HCT116 (cell line): ENCODE measurements at regions not wholly inside any gene's neighbourhood (a gene's known extent, or its start where the extent isn't known, plus 50 kb on each side); places are given as distances from the start of the nearest gene placed in this dataset.
A peak's percentile ranks its signal among the peaks of the same experiment; 100 is the strongest.

Experiments
- ATAC-seq: fragments of 200-7000 bp; cut with Tn5 transposase; 2 replicates; pipeline ENCODE4 v1.9.1; 2020; ENCODE audit warnings: mild to moderate bottlenecking, moderate library complexity
- BruUV-seq: library from RNA; stranded (reverse); fragments of 400-500 nt; replicated peaks from 2 replicates; lab custom pipeline; 2021; lab: Mats Ljungman, UMichigan
- CTCF ChIA-PET: fragments of 300-600 bp; sonication (Branson Sonifier 250); formaldehyde crosslinking; loops from one replicate; lab custom pipeline; 2021; ENCODE audit warnings: antibody characterized with exemption; lab: Charles Lee
- POLR2A ChIA-PET: fragments of 300-600, 350-600 bp; sonication (Branson Sonifier 250); formaldehyde crosslinking; loops from one replicate; lab custom pipeline; 2021; ENCODE audit warnings: antibody characterized with exemption; lab: Charles Lee
- RAD21 ChIA-PET, 2 experiments: fragments of 300-600 bp; sonication (Branson Sonifier 250); formaldehyde crosslinking; loops; one replicate each; lab custom pipeline; 2023; ENCODE audit warnings: low total read pairs in 2 of 2; ENCODE audit not compliant: uncharacterized antibody in 2 of 2, unreplicated experiment in 2 of 2, low non-redundant PET in 1 of 2; lab: Charles Lee
- DNase-seq: peaks from one replicate; pipeline ENCODE4 v3.0.0-alpha.2; 2010; ENCODE audit warnings: low read depth, low spot score
- H2AFZ ChIP-seq: fragments of 200-600 bp; shearing (Covaris generic), sonication (generic); 2 replicates; pipeline ENCODE4 v1.6.1; 2017; ENCODE audit warnings: low read depth, mixed run types, mixed read lengths, antibody characterized with exemption, low read length; ENCODE audit not compliant: poor library complexity, severe bottlenecking
- H3K27ac ChIP-seq: 2 replicates; pipeline ENCODE4 v1.5.1; 2012; ENCODE audit warnings: low read depth, low read length
- H3K27me3 ChIP-seq: fragments of 200-600 bp; sonication (generic); 2 replicates; pipeline ENCODE4 v1.6.1; 2016; ENCODE audit warnings: mixed run types, low read length, mixed read lengths; ENCODE audit not compliant: insufficient read depth
- H3K36me3 ChIP-seq, 2 experiments: fragments of 200-500 bp in 1 of 2; fragments of 200-600 bp in 1 of 2; sonication (Bioruptor generic) in 1 of 2; sonication (generic) in 1 of 2; 2 replicates each; pipeline versions ENCODE4 v1.5.1 to v1.6.1; 2014 to 2016; ENCODE audit warnings: low read length in 2 of 2, inconsistent platforms in 1 of 2, mixed read lengths in 1 of 2, mixed run types in 1 of 2; ENCODE audit not compliant: insufficient read depth in 2 of 2, control insufficient read depth in 1 of 2
- H3K4me1 ChIP-seq, 2 experiments: fragments of 200-600 bp in 1 of 2; sonication (generic) in 1 of 2; 2 replicates each; pipeline versions ENCODE4 v1.5.1 to v1.6.1; 2012 to 2017; ENCODE audit warnings: low read length in 2 of 2, inconsistent platforms in 1 of 2, mild to moderate bottlenecking in 1 of 2, mixed read lengths in 1 of 2, mixed run types in 1 of 2, moderate library complexity in 1 of 2; ENCODE audit not compliant: insufficient read depth in 2 of 2, control insufficient read depth in 1 of 2
- H3K4me2 ChIP-seq: fragments of 200-600 bp; sonication (generic); 2 replicates; pipeline ENCODE4 v1.6.1; 2017; ENCODE audit warnings: mixed run types, low read length, mixed read lengths
- H3K4me3 ChIP-seq, 2 experiments: fragments of 200-600 bp in 1 of 2; sonication (generic) in 1 of 2; replicated peaks in 1 of 2; 2 replicates each; pipeline ENCODE4 v1.5.1; 2011 to 2016; ENCODE audit warnings: low read length in 2 of 2, control low read depth in 1 of 2, low read depth in 1 of 2, mild to moderate bottlenecking in 1 of 2, mixed read lengths in 1 of 2, mixed run types in 1 of 2
- H3K79me2 ChIP-seq: fragments of 200-600 bp; sonication (generic); 2 replicates; pipeline ENCODE4 v1.6.1; 2017; ENCODE audit warnings: mild to moderate bottlenecking, mixed run types, low read length, moderate library complexity, mixed read lengths; ENCODE audit not compliant: insufficient read depth
- H3K9ac ChIP-seq: fragments of 200-600 bp; sonication (generic); 2 replicates; pipeline ENCODE4 v1.6.1; 2016; ENCODE audit warnings: low read length, mixed read lengths
- H3K9me2 ChIP-seq: fragments of 200-600 bp; sonication (generic), shearing (Covaris generic); 2 replicates; pipeline ENCODE4 v1.6.1; 2017; ENCODE audit warnings: mixed run types, mild to moderate bottlenecking, moderate library complexity; ENCODE audit not compliant: insufficient read depth
- H3K9me3 ChIP-seq, 2 experiments: fragments of 200-500 bp in 1 of 2; fragments of 200-600 bp in 1 of 2; sonication (Bioruptor generic) in 1 of 2; sonication (generic) in 1 of 2; 2 replicates each; pipeline ENCODE4 v1.6.1; 2014 to 2017; ENCODE audit warnings: low read length in 2 of 2, mixed read lengths in 2 of 2, inconsistent platforms in 1 of 2, low read depth in 1 of 2, mild to moderate bottlenecking in 1 of 2, mixed run types in 1 of 2, moderate library complexity in 1 of 2; ENCODE audit not compliant: control insufficient read depth in 1 of 2, insufficient read depth in 1 of 2
- H4K20me1 ChIP-seq: fragments of 200-600 bp; sonication (generic), shearing (Covaris generic); 2 replicates; pipeline ENCODE4 v1.6.1; 2017; ENCODE audit warnings: mixed run types, mild to moderate bottlenecking, moderate library complexity; ENCODE audit not compliant: insufficient read depth
- ATF3 ChIP-seq: IDR thresholded peaks from 2 replicates; pipeline ENCODE4 v1.6.1; 2012
- CBX3 ChIP-seq: IDR thresholded peaks from 2 replicates; pipeline ENCODE4 v1.6.1; 2012; ENCODE audit warnings: low read depth
- CEBPB ChIP-seq: IDR thresholded peaks from 2 replicates; pipeline ENCODE4 v1.6.1; 2012; ENCODE audit warnings: low read depth
- EZH2 ChIP-seq: fragments of 200-600 bp; sonication (generic); IDR thresholded peaks from 2 replicates; pipeline ENCODE4 v1.6.1; 2017; ENCODE audit warnings: antibody characterized with exemption, mixed run types
- EZH2phosphoT487 ChIP-seq: fragments of 200-600 bp; IDR thresholded peaks from 2 replicates; pipeline ENCODE4 v1.6.1; 2018; ENCODE audit warnings: antibody characterized with exemption, borderline replicate concordance
- FOSL1 ChIP-seq: IDR thresholded peaks from 2 replicates; pipeline ENCODE4 v1.6.1; 2012; ENCODE audit warnings: low read depth
- JUND ChIP-seq: IDR thresholded peaks from 2 replicates; pipeline ENCODE4 v1.6.1; 2012
- POLR2A ChIP-seq: IDR thresholded peaks from 2 replicates; pipeline ENCODE4 v1.7.0; 2011; ENCODE audit warnings: borderline replicate concordance; ENCODE audit not compliant: insufficient read depth, insufficient read length; ENCODE audit errors: extremely low read depth
- POLR2AphosphoS5 ChIP-seq: IDR thresholded peaks from 2 replicates; pipeline ENCODE4 v1.6.1; 2011; ENCODE audit warnings: mild to moderate bottlenecking, low read depth, low read length, moderate library complexity
- SIN3A ChIP-seq: IDR thresholded peaks from 2 replicates; pipeline ENCODE4 v1.6.1; 2012; ENCODE audit warnings: low read depth
- SP1 ChIP-seq: IDR thresholded peaks from 2 replicates; pipeline ENCODE4 v1.6.1; 2012; ENCODE audit warnings: low read depth
- SRF ChIP-seq: IDR thresholded peaks from 2 replicates; pipeline ENCODE4 v1.6.1; 2012; ENCODE audit warnings: low read depth
- TCF7L2 ChIP-seq: IDR thresholded peaks from 2 replicates; pipeline ENCODE4 v1.7.0; 2011; ENCODE audit warnings: borderline replicate concordance, inconsistent platforms; ENCODE audit not compliant: insufficient read depth, insufficient read length; ENCODE audit errors: extremely low read depth
- YY1 ChIP-seq: IDR thresholded peaks from 2 replicates; pipeline ENCODE4 v1.6.1; 2011; ENCODE audit warnings: low read length, low read depth, moderate library complexity, mild to moderate bottlenecking; ENCODE audit not compliant: insufficient replicate concordance; ENCODE audit errors: extremely low read depth
- ZFX ChIP-seq: fragments of 450-650 bp; IDR thresholded peaks from 2 replicates; pipeline ENCODE4 v1.6.1; 2017
- ZNF274 ChIP-seq: fragments of 200-500 bp; sonication (Bioruptor generic); IDR thresholded peaks from 2 replicates; pipeline ENCODE4 v1.6.1; 2014; ENCODE audit warnings: mild to moderate bottlenecking, low read depth, low read length, inconsistent platforms
- intact Hi-C: fragments of 100-400 bp; cut with micrococcal nuclease; formaldehyde crosslinking; loops from 2 replicates; pipeline ENCODE4 v1.10.0; 2022
- TF ChIP-seq, protein P1 (sequence below), 3 experiments: fragments of 200-600 bp in 1 of 3; sonication (generic) in 1 of 3; IDR thresholded peaks in 2 of 3; conservative IDR thresholded peaks in 1 of 3; 2 replicates each; pipeline ENCODE4 v1.5.1; 2012 to 2017; ENCODE audit warnings: low read depth in 2 of 3, low read length in 2 of 3, antibody characterized with exemption in 1 of 3, borderline replicate concordance in 1 of 3, control low read depth in 1 of 3, mild to moderate bottlenecking in 1 of 3, mixed read lengths in 1 of 3, mixed run types in 1 of 3, moderate library complexity in 1 of 3; ENCODE audit not compliant: insufficient read depth in 1 of 3
- TF ChIP-seq, protein P2 (sequence below): IDR thresholded peaks from 2 replicates; pipeline ENCODE4 v1.6.1; 2012; ENCODE audit warnings: low read depth

GRCh38 chr1:8191474-8191873 lies 126.4 kb upstream of the SLC45A1 start (continued):
- TF ChIP-seq, protein P1, sequence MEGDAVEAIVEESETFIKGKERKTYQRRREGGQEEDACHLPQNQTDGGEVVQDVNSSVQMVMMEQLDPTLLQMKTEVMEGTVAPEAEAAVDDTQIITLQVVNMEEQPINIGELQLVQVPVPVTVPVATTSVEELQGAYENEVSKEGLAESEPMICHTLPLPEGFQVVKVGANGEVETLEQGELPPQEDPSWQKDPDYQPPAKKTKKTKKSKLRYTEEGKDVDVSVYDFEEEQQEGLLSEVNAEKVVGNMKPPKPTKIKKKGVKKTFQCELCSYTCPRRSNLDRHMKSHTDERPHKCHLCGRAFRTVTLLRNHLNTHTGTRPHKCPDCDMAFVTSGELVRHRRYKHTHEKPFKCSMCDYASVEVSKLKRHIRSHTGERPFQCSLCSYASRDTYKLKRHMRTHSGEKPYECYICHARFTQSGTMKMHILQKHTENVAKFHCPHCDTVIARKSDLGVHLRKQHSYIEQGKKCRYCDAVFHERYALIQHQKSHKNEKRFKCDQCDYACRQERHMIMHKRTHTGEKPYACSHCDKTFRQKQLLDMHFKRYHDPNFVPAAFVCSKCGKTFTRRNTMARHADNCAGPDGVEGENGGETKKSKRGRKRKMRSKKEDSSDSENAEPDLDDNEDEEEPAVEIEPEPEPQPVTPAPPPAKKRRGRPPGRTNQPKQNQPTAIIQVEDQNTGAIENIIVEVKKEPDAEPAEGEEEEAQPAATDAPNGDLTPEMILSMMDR (IDR thresholded peaks at IDR 0.05 in 2 of 3, conservative IDR thresholded peaks at IDR 0.05 in 1 of 3; ENCODE audit: borderline replicate concordance in 1 of 3, insufficient read depth in 1 of 3, low read depth in 2 of 3, low read length in 2 of 3) = no peak

DNA sequence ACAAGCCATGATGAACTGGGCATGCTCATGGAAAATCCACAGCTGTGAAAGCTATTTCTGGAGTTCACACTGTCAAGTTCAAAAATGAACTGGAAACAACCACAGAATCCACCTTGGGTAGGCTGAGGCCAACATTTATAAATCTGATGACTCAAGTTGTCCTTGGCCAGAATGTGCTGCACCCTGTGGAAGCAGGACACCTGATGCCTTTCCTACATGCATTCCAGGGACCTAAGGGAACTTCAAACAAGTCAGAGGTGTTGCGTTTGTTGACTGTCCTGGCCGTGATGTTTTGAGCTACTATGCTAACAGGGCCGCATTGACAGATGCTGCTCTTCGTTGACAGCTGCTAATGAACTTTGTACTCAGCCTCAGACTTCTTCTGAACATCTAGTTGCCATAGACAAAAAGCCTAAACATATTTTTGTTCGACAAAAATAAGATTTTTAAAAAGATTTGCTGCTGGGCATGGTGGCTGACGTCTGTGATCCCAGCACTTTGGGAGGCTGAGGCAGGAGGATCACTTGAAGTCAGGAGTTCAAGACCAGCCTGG lies 127.9 kb upstream of the SLC45A1 start:
- RAD21 ChIA-PET = no interaction called here
- intact Hi-C loops = no loop called here
- DNase-seq = peak; percentile 91
- 0 out of 2 replicates have a peak, but pooled peaks have one; percentile 20 for TF ChIP-seq ZFX
- no peak for TF ChIP-seq JUND
- TF ChIP-seq TCF7L2 = peak; percentile 93
- TF ChIP-seq ATF3 = no peak
- TF ChIP-seq, protein P1 (IDR thresholded peaks at IDR 0.05 in 2 of 3, conservative IDR thresholded peaks at IDR 0.05 in 1 of 3; ENCODE audit: borderline replicate concordance in 1 of 3, insufficient read depth in 1 of 3, low read depth in 2 of 3, low read length in 2 of 3) = no peak
- TF ChIP-seq CBX3 = no peak
- no peak for TF ChIP-seq EZH2phosphoT487
- no peak for TF ChIP-seq EZH2
- TF ChIP-seq CEBPB = no peak
- TF ChIP-seq FOSL1 = no peak
- peak; percentile 75 for TF ChIP-seq POLR2AphosphoS5
- TF ChIP-seq SIN3A = no peak
- no peak for TF ChIP-seq ZNF274
- TF ChIP-seq, protein P2, sequence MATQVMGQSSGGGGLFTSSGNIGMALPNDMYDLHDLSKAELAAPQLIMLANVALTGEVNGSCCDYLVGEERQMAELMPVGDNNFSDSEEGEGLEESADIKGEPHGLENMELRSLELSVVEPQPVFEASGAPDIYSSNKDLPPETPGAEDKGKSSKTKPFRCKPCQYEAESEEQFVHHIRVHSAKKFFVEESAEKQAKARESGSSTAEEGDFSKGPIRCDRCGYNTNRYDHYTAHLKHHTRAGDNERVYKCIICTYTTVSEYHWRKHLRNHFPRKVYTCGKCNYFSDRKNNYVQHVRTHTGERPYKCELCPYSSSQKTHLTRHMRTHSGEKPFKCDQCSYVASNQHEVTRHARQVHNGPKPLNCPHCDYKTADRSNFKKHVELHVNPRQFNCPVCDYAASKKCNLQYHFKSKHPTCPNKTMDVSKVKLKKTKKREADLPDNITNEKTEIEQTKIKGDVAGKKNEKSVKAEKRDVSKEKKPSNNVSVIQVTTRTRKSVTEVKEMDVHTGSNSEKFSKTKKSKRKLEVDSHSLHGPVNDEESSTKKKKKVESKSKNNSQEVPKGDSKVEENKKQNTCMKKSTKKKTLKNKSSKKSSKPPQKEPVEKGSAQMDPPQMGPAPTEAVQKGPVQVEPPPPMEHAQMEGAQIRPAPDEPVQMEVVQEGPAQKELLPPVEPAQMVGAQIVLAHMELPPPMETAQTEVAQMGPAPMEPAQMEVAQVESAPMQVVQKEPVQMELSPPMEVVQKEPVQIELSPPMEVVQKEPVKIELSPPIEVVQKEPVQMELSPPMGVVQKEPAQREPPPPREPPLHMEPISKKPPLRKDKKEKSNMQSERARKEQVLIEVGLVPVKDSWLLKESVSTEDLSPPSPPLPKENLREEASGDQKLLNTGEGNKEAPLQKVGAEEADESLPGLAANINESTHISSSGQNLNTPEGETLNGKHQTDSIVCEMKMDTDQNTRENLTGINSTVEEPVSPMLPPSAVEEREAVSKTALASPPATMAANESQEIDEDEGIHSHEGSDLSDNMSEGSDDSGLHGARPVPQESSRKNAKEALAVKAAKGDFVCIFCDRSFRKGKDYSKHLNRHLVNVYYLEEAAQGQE = no peak
- TF ChIP-seq SRF = no peak
- TF ChIP-seq YY1 = peak; percentile 33
- TF ChIP-seq SP1 = no peak
- no peak for TF ChIP-seq POLR2A

More for the DNA sequence above, 127.9 kb upstream of the SLC45A1 start:
- H4K20me1 ChIP-seq = no peaks in the 10 kb centered on the region
- H3K9me2 ChIP-seq = no peaks in the 10 kb centered on the region
- peak overlapping the region; percentile 91 for H3K27ac ChIP-seq
- H3K79me2 ChIP-seq = no peaks in the 10 kb centered on the region
- H3K4me2 ChIP-seq = peak overlapping the region; percentile 55
- H3K36me3 ChIP-seq = no peaks in the 10 kb centered on the region
- H3K9me3 ChIP-seq = no peaks in the 10 kb centered on the region
- no TSS peak for BruUV-seq
- CTCF ChIA-PET = interaction anchor here (2.2 kb wide), 1 partner anchor 124 kb away, joined by 9 read pairs; no protein-coding TSS in a partner anchor
- H3K4me1 ChIP-seq = peaks cover 78 to 87% of the 10 kb centered on the region in 2 experiments
- H3K9ac ChIP-seq = peak overlapping the region; percentile 38
- H3K27me3 ChIP-seq = no peaks in the 10 kb centered on the region
- H3K4me3 ChIP-seq = no peak overlapping the region
- no peak overlapping the region for H2AFZ ChIP-seq
- peak; percentile 74 for ATAC-seq
- POLR2A ChIA-PET = interaction anchor here (0.7 to 3.1 kb wide), 17 partner anchors 12 to 172 kb away, joined by 3 to 27 read pairs (median 5); no protein-coding TSS in a partner anchor
